H9 (cell line): ENCODE measurements at regions not wholly inside any gene's neighbourhood (a gene's known extent, or its start where the extent isn't known, plus 50 kb on each side); places are given as distances from the start of the nearest gene placed in this dataset.

Source experiments
- DNase-seq: peaks from one replicate; pipeline ENCODE4 v3.0.0-alpha.2; 2017
- H2AFZ ChIP-seq: one replicate; pipeline ENCODE4 v1.6.1; 2013; ENCODE audit warnings: mild to moderate bottlenecking, low read length, control low read depth, moderate library complexity
- H2AK5ac ChIP-seq: 2 replicates; pipeline ENCODE4 v1.6.1; 2013; ENCODE audit warnings: low read length, control low read depth, mixed read lengths; ENCODE audit not compliant: insufficient read length
- H2BK120ac ChIP-seq: one replicate; pipeline ENCODE4 v1.6.1; 2013; ENCODE audit warnings: low read depth, mild to moderate bottlenecking, low read length, control low read depth, inconsistent platforms; ENCODE audit not compliant: poor library complexity, severe bottlenecking
- H2BK12ac ChIP-seq: 2 replicates; pipeline ENCODE4 v1.6.1; 2013; ENCODE audit warnings: low read length, control low read depth, mixed read lengths, low read depth; ENCODE audit not compliant: insufficient read length
- H2BK15ac ChIP-seq: 2 replicates; pipeline ENCODE4 v1.6.1; 2013; ENCODE audit warnings: low read depth, low read length, control low read depth
- H2BK20ac ChIP-seq: one replicate; pipeline ENCODE4 v1.6.1; 2013; ENCODE audit warnings: low read depth, mild to moderate bottlenecking, low read length, control low read depth, inconsistent platforms; ENCODE audit not compliant: poor library complexity, severe bottlenecking
- H2BK5ac ChIP-seq: 2 replicates; pipeline ENCODE4 v1.6.1; 2013; ENCODE audit warnings: low read length, control low read depth, mixed read lengths; ENCODE audit not compliant: insufficient read length
- H3K14ac ChIP-seq: 2 replicates; pipeline ENCODE4 v1.6.1; 2013; ENCODE audit warnings: low read length, control low read depth; ENCODE audit not compliant: insufficient read depth
- H3K18ac ChIP-seq: 2 replicates; pipeline ENCODE4 v1.6.1; 2013; ENCODE audit warnings: low read depth, mild to moderate bottlenecking, mixed read lengths, low read length, control low read depth; ENCODE audit not compliant: insufficient read length
- H3K23ac ChIP-seq: 2 replicates; pipeline ENCODE4 v1.6.1; 2013; ENCODE audit warnings: low read length, control low read depth, mixed read lengths, low read depth; ENCODE audit not compliant: insufficient read length
- H3K23me2 ChIP-seq: 2 replicates; pipeline ENCODE4 v1.6.1; 2013; ENCODE audit warnings: low read depth, mild to moderate bottlenecking, mixed read lengths, low read length, control low read depth; ENCODE audit not compliant: insufficient read length, poor library complexity, severe bottlenecking
- H3K27ac ChIP-seq: 2 replicates; pipeline ENCODE4 v1.5.1; 2013; ENCODE audit warnings: low read length, control low read depth, mixed read lengths, low read depth; ENCODE audit not compliant: insufficient read length
- H3K27me3 ChIP-seq: 2 replicates; pipeline ENCODE4 v1.6.1; 2013; ENCODE audit warnings: low read length, control low read depth, inconsistent platforms; ENCODE audit not compliant: insufficient read depth
- H3K4ac ChIP-seq: 2 replicates; pipeline ENCODE4 v1.6.1; 2013; ENCODE audit warnings: low read depth, mild to moderate bottlenecking, control low read depth, inconsistent platforms, low read length, moderate library complexity
- H3K4me1 ChIP-seq: 2 replicates; pipeline ENCODE4 v1.6.1; 2013; ENCODE audit warnings: low read length, control low read depth, inconsistent platforms; ENCODE audit not compliant: insufficient read depth
- H3K4me2 ChIP-seq: 2 replicates; pipeline ENCODE4 v1.6.1; 2013; ENCODE audit warnings: low read length, control low read depth, mixed read lengths; ENCODE audit not compliant: insufficient read length, insufficient read depth
- H3K56ac ChIP-seq: 2 replicates; pipeline ENCODE4 v1.6.1; 2013; ENCODE audit warnings: low read depth, mild to moderate bottlenecking, mixed read lengths, low read length, control low read depth; ENCODE audit not compliant: insufficient read length
- H3K79me1 ChIP-seq: 2 replicates; pipeline ENCODE4 v1.6.1; 2013; ENCODE audit warnings: low read depth, mild to moderate bottlenecking, moderate library complexity, low read length, control low read depth, inconsistent platforms; ENCODE audit not compliant: insufficient read depth, poor library complexity, severe bottlenecking
- H3K79me2 ChIP-seq: 2 replicates; pipeline ENCODE4 v1.6.1; 2013; ENCODE audit warnings: low read length, control low read depth, inconsistent platforms; ENCODE audit not compliant: insufficient read depth
- H3K9ac ChIP-seq: 2 replicates; pipeline ENCODE4 v1.6.1; 2013; ENCODE audit warnings: low read length, control low read depth, mixed read lengths; ENCODE audit not compliant: insufficient read length; ENCODE audit errors: extremely low read depth
- H3K9me3 ChIP-seq: one replicate; pipeline ENCODE4 v1.6.1; 2013; ENCODE audit warnings: low read depth, low read length, inconsistent platforms; ENCODE audit not compliant: control insufficient read depth
- H3T11ph ChIP-seq: one replicate; pipeline ENCODE4 v1.6.1; 2013; ENCODE audit warnings: mild to moderate bottlenecking, low read length, control low read depth, inconsistent platforms
- H4K20me1 ChIP-seq: one replicate; pipeline ENCODE4 v1.6.1; 2013; ENCODE audit not compliant: control insufficient read depth, insufficient read length, insufficient read depth
- H4K5ac ChIP-seq: 2 replicates; pipeline ENCODE4 v1.6.1; 2013; ENCODE audit warnings: low read depth, mild to moderate bottlenecking, mixed read lengths, low read length, control low read depth; ENCODE audit not compliant: insufficient read length
- H4K8ac ChIP-seq: replicated peaks from 2 replicates; pipeline ENCODE4 v1.6.1; 2013; ENCODE audit warnings: low read length, control low read depth, mixed read lengths, low read depth; ENCODE audit not compliant: insufficient read length
- H4K91ac ChIP-seq: 2 replicates; pipeline ENCODE4 v1.6.1; 2013; ENCODE audit warnings: low read depth, mild to moderate bottlenecking, moderate library complexity, mixed read lengths, low read length, control low read depth; ENCODE audit not compliant: insufficient read length
- H3K27ac Mint-ChIP-seq, 3 experiments: 2 replicates in 2 of 3; 3 replicates in 1 of 3; pipeline ENCODE4 v1.8.0; 2020 to 2021; ENCODE audit warnings: mixed read lengths in 3 of 3, mild to moderate bottlenecking in 1 of 3, moderate library complexity in 1 of 3
- H3K27me3 Mint-ChIP-seq: 2 replicates; pipeline ENCODE4 v1.8.0; 2021; ENCODE audit warnings: low read depth, mild to moderate bottlenecking, moderate library complexity, mixed read lengths
- H3K36me3 Mint-ChIP-seq, 3 experiments: 2 replicates in 2 of 3; 3 replicates in 1 of 3; pipeline ENCODE4 v1.8.0; 2020 to 2021; ENCODE audit warnings: low read depth in 3 of 3, mixed read lengths in 3 of 3; ENCODE audit not compliant: insufficient read depth in 1 of 3
- H3K4me1 Mint-ChIP-seq, 2 experiments: 2 replicates each; pipeline ENCODE4 v1.8.0; 2020; ENCODE audit warnings: mixed read lengths in 2 of 2
- H3K4me3 Mint-ChIP-seq, 2 experiments: 2 replicates in 1 of 2; 3 replicates in 1 of 2; pipeline ENCODE4 v1.8.0; 2020 to 2021; ENCODE audit warnings: mild to moderate bottlenecking in 2 of 2, mixed read lengths in 2 of 2, moderate library complexity in 1 of 2
- H3K9me3 Mint-ChIP-seq, 2 experiments: 2 replicates in 1 of 2; 3 replicates in 1 of 2; pipeline ENCODE4 v1.8.0; 2020; ENCODE audit warnings: mild to moderate bottlenecking in 2 of 2, mixed read lengths in 2 of 2, moderate library complexity in 1 of 2
- WGBS: extraction: QIAGEN DNeasy Blood & Tissue Kit; methylation state at CpG from one replicate; pipeline ENCODE4 v1.1.7; 2013; ENCODE audit warnings: missing lambda C conversion rate, low lambda C conversion rate, mixed read lengths; ENCODE audit not compliant: insufficient read length; ENCODE audit errors: extremely low coverage; 5-methylcytosine and 5-hydroxymethylcytosine counted together
- TF ChIP-seq, protein P1 (sequence below): fragments of 200-600 bp; sonication (generic); conservative IDR thresholded peaks from 3 replicates; pipeline ENCODE4 v1.8.0; 2021; ENCODE audit warnings: antibody characterized with exemption, mild to moderate bottlenecking

DNA sequence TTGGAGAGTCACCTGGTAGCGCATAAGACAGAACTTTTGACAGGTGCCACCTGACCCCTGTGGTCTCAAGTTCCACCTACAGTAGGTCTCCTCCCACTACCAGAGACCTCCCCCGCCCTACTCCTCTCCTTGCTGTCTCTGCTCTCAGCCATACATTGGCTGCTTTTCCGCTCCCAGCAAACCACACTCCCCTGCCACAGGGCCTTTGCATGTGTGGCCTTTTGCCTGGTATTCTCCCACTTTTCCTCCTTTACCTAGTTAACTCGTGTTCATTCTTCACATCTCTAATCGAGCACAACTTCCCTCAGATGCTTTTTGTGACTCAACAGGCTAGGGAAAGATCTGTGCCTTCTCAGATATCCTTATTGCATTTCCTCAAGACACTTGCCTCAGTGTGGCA, 218.3 kb upstream of the EEF2KMT start:
- no peak for DNase-seq
- Histone ChIP-seq H2AK5ac (no peak overlapping the region), H3K79me2 (no peaks in the 10 kb centered on the region), H2AFZ (no peak overlapping the region), H2BK15ac (no peak overlapping the region), H3K4me2 (no peak overlapping the region), H2BK5ac (no peak overlapping the region), H3K18ac (no peak overlapping the region), H3K23ac (no peak overlapping the region), H4K91ac (no peak overlapping the region), H2BK12ac (no peak overlapping the region), H3K23me2 (no peaks in the 10 kb centered on the region), H3K9me3 (no peaks in the 10 kb centered on the region), H3K14ac (no peak overlapping the region), H4K20me1 (no peaks in the 10 kb centered on the region), H3K56ac (no peak overlapping the region), H4K8ac (no peak overlapping the region), H2BK20ac (no peak overlapping the region), H3K4me1 (no peaks in the 10 kb centered on the region), H3K27ac (no peak overlapping the region), H3T11ph (no peak overlapping the region), H3K4ac (no peak overlapping the region), H3K9ac (no peak overlapping the region), H2BK120ac (no peak overlapping the region), H3K79me1 (no peaks in the 10 kb centered on the region), H3K27me3 (no peaks in the 10 kb centered on the region), H4K5ac (no peak overlapping the region)
- H3K4me1 Mint-ChIP-seq, result peaks cover 2% of the 10 kb centered on the region in 2 experiments; a peak in 2 of 4 replicates
- WGBS, result no CpG with 5 or more reads among the region's 5 CpGs
- TF ChIP-seq, protein P1, sequence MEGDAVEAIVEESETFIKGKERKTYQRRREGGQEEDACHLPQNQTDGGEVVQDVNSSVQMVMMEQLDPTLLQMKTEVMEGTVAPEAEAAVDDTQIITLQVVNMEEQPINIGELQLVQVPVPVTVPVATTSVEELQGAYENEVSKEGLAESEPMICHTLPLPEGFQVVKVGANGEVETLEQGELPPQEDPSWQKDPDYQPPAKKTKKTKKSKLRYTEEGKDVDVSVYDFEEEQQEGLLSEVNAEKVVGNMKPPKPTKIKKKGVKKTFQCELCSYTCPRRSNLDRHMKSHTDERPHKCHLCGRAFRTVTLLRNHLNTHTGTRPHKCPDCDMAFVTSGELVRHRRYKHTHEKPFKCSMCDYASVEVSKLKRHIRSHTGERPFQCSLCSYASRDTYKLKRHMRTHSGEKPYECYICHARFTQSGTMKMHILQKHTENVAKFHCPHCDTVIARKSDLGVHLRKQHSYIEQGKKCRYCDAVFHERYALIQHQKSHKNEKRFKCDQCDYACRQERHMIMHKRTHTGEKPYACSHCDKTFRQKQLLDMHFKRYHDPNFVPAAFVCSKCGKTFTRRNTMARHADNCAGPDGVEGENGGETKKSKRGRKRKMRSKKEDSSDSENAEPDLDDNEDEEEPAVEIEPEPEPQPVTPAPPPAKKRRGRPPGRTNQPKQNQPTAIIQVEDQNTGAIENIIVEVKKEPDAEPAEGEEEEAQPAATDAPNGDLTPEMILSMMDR, result no peak
- no peak overlapping the region for H3K27ac Mint-ChIP-seq
- H3K4me3 Mint-ChIP-seq, result no peak overlapping the region
- H3K36me3 Mint-ChIP-seq, result peaks cover 0 to 3% (median 0%) of the 10 kb centered on the region in 3 experiments; a peak in 2 of 7 replicates
- peaks cover 3 to 4% of the 10 kb centered on the region in 2 experiments; a peak in 4 of 5 replicates for H3K9me3 Mint-ChIP-seq
- no peaks in the 10 kb centered on the region; the same call in 1 of the 2 replicates for H3K27me3 Mint-ChIP-seq
